GM21447 (cell line): ENCODE measurements at regions not wholly inside any gene's neighbourhood (a gene's known extent, or its start where the extent isn't known, plus 50 kb on each side); places are given as distances from the start of the nearest gene placed in this dataset.
A peak's percentile ranks its signal among the peaks of the same experiment; 100 is the strongest.
"Not testable (repeated sequence)": the region's sequence is repeated elsewhere in the genome, so short reads cannot be mapped to it uniquely, and the experiment has no call there.

Source experiments
- ATAC-seq: cut with Tn5 transposase; IDR thresholded peaks from one replicate; pipeline ENCODE4 v1.9.1; 2021; ENCODE audit not compliant: unreplicated experiment

DNA sequence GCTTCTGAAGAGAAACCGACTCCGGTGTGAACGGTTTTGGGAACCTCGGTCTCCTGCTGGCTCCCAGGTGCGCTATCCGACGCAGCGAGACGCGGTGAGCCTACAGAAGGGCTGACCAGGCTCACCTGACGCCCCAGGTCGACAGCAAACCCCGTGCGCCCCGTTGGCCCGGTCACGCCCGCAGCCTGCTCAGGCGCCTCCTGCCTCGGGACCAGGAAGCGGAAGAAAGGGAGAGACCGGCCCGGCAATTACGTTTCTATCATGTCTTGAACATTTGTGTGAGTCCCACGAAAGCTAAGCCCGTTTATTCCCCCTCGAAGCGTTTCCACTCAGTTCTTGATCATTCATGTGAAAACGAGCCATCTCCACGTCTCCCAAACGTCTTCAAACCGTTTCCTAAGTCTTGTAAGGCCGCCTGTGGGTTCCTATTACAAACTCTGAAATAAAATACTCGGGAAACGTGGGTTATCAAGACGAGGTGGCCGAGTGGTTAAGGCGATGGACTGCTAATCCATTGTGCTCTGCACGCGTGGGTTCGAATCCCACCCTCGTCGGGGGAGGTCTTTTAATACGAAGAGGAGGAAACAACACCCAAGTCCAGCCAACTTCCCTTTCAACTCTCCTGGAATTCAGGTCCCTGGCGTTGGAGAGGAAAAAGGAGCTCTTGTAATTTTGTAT lies 150.5 kb upstream of the PRSS16 start:
- ATAC-seq = no peak

DNA sequence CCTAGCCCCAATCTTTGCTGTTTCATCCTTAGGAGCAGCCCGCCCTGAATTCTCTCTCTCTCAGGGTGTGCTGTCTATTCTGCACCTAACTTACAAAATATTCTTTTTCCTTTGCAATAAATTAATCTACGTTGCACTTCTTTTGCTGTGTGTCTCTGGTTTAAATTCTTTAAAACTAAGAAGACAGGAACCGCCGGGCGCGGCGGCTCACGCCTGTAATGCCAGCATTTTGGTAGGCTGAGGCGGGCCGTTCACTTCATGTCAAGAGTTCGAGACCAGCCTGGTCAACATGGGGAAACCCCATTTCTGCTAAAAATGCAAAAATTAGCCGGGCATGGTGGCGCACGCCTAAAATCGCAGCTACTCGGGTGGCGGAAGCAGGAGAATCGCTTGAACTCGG lies 148.5 kb upstream of the PRSS16 start:
- no peak for ATAC-seq

DNA sequence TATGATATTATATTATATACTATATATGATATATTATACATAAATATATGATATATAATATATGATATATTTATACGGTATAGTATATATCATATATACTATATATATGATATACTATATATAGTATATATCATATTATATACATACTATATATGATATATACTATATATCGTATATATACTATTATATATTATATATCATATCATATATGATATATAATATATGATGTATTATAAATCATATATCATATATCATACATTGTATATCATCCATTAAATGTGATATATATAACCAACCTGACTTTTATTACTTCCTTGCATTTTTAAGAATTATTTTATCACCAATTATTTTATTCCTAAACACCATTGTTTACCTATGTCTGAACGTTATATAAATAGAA lies 146.6 kb upstream of the PRSS16 start:
- ATAC-seq = no peak

DNA sequence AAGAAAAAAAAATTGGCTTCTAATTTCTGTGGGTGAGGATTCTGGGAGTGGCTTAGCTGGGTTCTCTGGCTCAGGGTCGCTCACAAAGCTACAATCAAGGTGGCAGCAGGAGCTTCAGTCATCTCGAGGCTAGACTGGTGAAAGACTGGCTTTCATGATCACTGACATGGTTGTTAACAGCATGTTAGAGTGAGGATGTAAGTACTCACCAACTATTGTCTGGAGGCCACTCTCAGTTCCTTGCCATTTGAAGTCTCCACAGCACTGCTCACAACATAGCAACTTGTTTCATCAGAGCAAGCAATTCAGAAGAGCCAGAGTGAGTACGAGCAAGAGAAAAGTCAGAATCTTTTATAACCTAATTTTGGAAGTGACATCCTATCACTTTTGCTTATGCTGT lies 145.7 kb upstream of the PRSS16 start:
- no peak for ATAC-seq

DNA sequence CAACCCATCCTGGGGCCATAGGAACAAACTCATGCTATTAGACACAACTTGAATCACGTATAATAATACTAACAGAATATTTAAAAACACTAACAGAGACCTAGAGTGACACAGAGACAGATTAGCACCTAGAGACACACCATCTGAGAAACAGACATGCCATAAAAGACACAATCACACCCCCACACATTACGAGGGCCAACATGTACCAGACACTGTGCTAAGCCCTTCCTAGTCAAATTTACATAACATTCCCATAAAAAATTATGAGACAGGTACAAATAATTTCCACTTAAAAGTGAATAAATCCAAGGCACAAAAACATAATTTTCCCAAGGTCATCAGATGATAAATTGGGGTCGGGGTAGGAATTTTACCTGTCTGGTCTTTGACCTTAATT lies 141.1 kb upstream of the PRSS16 start:
- ATAC-seq = no peak

DNA sequence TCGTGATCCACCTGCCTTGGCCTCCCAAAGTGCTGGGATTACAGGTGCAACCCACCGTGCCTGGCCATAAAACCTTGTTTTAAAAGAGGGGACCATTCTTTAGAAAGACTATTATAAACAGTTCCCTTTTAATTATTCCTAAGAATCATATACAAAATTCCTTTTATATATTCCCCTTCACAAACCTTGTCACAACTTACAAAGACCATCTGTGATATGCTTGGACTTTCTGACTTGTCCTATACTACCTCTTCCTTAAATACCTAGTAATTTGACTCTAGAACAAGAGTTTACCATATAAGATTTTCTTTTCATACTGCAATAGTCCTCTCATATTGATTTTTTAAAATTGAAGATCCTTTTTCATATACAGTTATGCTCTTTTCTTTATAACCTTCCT lies 135.8 kb upstream of the PRSS16 start:
- ATAC-seq = no peak

DNA sequence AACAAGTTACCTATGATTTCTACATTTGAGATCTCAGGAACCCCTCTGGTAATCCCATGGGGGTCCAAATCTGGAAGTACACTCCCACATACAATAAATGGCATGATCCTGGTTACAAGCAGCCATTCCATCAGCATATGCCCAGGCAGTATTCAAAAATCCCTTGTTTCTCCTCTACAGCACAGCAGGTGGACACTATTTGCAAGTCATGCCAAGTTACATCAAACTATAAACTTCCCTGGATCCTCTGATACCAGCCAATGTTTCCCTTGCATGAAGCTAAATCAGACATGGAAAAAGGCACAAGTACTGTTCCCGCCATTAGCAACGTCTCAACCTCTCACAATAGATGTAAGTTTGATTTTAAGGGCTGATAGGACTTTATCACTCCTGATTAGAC lies 134.5 kb upstream of the PRSS16 start:
- ATAC-seq = no peak

DNA sequence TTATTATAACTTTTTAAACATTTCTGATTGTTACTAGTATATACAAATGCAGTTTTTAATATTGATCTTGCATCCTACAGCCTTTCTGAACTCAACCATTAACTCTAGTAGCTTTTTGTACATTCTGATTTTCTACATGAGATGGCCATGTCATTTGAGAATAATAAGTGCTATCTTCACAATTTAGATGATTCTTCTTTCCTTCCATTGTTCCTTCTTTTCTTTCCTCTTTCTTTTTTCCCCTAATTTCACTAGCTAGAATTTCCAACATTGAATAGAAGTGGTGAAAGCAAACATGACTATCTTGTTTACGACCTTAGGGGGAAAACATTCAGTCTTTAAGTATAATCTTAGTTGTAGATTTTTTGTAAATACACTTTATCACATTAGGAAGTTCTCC lies 128.2 kb upstream of the PRSS16 start:
- ATAC-seq = no peak

DNA sequence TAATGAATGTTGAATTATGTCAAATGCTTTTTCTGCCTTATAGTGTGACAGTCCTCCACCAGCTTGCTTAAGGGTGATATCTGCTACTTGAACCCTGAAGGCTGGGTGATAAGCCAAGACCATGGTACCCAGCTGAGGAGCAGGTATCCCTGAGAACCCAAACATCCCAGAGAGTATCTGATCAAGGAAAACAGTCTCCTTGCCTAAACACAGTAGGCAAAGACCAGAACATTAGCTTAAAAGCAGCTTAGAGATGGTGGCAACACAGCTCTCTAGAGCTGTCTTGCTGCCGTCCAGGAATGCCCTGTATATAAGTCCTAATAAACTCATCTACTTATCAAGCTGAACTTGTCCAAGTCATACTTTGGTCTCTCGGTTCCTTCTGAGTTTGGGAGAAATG lies 127.7 kb upstream of the PRSS16 start:
- ATAC-seq = no peak

DNA sequence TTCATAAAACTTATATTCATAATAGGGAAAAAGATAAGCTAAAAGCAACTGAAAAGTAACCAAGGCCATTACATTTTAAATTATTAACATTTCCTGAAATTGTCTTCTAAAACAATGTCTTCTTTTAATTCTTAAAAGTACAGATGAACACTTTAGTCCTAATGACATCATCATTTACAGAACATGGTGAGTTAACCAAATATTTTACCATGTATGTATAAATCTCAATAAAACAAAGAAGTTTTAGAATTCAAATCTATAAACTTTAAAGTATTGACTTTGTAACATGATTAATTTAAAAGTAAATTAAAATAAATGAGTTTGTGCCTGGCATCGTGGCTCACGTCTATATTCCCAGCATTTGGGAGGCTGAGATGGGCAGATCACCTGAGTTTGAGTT lies 125.9 kb upstream of the PRSS16 start:
- no peak for ATAC-seq

DNA sequence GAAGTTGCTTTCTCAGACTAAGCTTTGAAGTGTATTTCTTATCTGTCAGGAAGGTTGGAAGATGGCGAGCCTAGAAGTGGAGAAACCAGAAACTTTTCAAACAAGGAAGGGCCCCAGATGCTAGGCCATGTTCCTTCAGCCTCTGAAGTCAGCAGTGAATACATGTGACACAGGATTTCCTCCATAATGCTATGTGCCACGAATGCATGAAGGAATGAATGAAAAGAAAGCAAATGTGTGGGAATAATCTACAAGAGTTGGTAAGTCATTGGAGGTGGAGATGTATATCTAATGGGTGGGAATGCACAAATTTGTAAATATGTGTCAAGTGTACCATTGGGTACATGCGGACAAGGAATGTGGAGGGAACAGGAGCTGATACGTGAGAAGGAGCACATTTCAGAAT lies 123.2 kb upstream of the PRSS16 start:
- ATAC-seq = no peak

DNA sequence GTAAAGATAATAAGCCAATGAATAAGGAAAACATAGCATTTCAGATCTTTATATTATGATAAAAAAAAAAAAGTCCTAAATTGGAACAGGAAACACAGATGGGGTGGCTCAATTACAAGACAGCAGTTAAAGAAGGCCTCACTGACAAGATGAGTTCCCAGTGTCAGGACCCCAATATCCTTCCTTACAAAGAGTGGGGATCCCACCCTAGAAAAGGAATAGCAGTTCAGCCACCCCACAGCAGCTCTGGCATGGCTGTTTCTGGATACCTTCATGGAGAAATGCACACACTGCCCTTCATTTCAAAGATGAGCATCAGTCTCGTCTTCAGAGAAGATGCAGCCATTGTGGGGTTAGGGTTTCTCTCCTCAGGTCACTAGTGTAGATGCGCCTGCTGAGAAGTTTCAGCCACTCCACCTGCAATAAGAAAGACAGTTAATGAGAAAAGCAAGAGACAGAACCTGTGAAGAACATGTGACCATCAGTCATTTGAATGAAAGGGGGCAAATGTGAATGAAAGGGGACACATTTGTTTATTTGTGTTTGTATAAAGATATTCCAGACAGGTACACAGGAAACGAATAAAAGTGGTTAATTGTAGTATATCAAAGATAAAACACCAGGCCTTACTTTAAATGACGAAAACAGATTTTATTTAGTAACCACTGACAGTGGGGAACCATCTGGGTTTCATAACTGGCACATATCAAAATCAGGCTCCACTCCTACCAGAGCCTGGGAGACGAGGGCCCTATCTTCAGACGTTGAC lies 121.3 kb upstream of the PRSS16 start:
- ATAC-seq = no peak

DNA sequence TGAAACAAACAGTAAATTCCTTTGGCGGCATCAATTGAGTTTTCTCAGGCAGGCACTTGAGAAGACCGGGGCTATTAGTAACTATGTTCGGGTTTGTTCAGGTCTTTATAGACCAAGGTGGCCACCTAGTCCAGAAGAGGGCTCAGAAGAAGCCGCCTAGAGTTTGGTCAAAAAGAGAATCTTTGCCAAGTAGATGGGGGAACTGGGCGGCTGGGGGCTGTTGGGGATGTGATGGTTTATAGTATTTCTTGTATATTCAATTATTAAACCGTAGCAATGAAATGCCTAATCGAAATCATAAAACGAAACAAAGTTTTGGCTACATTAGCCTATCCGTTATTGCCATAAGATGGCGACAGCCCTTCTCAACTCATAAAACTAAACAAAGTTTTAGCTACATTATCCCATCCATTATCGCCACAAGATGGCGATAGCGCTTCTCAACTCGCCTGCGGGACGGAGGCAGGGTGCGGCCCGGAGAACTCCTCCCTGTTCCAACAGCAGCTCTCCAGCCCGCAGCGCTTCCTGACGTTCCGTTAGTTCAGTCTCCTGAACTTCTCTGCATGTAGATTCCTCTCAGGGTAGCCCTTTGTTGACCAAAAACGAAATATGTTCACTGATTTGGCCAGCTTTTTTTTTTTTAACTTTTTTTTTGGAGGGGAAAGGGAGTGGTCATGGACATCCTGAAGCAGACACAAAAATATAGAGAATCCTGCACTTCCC lies 120.5 kb upstream of the PRSS16 start:
- peak; percentile 54 for ATAC-seq

DNA sequence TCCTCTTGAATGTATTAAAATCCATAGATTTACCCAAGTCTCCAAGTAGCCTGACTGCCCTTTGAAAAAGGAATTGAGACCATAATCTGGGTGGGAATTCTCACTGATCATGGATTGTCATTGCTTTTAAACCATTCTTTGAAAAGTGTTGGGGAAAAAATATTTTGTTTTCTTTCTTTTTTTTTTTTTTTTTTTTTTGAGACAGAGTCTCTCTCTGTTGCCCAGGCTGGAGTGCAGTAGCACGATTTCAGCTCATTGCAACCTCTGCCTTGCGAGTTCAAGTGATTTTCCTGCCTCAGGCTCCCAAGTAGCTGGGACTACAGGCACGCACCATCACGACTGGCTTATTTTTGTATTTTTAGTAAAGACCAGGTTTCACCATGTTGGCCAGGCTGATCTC lies 119.6 kb upstream of the PRSS16 start:
- not testable (repeated sequence) for ATAC-seq

DNA sequence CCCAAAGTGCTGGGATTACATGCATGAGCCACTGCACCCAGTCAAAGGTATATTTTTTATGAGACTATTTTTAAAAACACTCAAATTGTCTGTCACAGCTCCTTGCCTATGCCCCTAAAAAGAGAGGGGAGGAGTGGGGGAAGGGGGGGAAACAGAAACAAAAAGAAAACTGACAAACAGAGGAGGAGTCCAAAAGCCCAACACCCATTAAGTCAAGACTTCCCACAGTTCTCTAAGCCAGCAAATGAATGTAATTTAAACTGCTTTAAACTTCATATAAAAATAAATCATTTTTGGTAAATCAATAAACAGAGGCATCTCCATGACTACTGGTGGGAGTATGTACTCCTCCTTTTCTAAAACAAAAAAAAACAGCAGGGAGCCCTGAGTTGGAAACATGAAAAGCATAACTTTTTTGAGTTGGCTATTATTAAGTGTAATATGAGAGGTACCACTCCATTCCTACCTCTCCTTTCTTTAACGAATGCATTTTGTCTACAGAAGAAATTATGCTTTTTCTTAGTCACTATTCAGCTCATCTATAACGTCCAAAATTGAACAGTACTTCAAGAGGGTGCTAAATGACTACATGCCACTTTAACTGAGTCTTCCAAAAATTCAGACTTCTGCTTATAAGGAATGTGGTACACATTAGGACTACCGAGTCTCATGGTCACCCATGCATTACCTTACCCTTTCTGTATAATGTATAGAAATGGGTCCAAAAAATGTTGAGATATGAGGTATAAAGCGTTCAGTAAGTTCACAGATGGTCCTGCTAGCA lies 119.0 kb upstream of the PRSS16 start:
- no peak for ATAC-seq

DNA sequence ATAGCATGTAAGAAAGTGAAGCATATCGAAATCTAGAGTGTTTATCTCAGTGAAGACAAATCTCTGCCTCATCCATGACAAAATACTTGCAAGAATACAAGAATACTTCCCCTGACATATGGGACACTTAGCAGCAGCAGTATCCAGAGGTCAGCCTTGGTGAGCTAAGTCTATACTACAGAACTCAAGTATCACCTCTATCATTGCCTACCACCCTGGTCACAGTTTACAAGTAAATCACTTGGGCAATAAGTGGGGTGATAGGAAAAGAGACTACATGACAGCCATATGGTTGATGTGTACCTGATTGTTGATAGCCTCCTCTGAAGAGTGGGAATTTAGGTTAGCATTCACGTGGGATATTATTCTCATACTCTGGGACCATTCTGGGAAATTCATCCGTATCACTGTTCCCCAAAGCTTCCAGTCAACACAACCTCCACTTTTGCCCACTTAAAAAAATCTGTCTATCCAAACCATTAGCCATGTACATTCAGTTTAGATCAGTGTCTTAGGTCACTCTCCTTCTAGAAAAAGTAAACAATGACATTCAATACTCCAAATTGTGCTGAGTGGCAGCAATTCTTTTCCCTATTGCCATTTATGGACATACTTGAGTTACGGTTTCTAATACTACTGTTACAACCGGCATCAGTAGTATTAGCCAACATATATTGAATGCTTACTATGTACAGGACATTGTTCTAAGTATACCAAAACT lies 118.2 kb upstream of the PRSS16 start:
- ATAC-seq = no peak

DNA sequence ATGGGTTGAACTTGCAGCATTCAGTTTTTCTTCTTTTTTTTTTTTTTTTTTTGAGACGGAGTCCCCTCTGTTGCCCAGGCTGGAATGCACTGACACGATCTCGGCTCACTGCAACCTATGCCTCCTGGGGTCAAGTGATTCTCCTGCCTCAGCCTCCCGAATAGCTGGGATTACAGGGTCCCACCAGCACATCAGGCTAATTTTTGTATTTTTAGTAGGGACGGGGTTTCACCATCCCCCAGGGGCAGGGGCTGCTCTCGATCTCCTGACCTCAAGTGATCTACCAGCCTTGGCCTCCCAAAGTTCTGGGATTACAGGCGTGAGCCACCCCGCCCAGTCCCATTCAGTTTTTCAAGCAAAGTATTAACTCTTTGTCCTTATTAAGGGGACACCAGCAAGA lies 117.6 kb upstream of the PRSS16 start:
- ATAC-seq = no peak

DNA sequence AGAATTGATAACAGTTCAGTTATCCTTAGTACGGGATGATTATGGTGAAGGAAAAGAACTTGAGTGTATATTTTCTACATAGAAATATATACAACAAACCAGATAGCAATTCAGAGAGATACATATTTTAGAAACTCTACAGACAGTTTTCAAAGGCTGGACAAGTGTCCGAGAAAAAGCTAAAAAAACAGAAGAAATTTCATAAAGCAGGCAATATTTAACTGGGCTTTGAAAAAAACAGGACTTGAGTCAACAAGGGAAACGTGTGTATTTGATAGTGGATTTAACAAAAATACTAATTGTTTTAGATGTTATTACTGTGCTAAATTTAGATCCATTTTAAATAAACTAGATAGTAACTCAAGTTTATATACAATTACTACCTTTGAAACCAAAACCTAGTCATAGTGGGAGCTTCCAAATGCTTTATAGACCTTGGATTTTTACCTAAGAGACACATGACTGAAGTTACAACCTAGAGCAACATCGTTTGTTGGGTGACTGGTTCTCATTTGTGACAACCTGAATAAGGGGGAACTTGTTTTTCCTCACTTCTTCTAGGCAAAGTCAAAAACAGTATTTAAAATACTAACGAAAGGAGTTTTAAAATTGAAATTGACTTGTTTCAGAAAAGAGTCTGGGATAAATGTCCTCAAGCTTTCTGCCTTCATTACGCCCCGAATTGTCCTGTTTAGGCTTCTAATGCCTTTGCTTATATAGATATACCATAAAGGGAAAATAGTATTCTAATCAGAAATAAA lies 116.7 kb upstream of the PRSS16 start:
- no peak for ATAC-seq

DNA sequence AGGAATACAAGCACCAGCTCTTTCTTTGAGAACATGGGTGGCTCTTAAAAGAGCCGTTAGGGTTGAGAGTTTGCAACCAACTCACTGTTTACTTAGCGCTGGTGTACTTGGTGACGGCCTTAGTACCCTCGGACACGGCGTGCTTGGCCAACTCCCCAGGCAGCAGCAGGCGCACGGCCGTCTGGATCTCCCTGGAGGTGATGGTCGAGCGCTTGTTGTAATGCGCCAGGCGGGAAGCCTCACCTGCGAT lies 115.3 kb upstream of the PRSS16 start:
- ATAC-seq = peak; percentile 6

DNA sequence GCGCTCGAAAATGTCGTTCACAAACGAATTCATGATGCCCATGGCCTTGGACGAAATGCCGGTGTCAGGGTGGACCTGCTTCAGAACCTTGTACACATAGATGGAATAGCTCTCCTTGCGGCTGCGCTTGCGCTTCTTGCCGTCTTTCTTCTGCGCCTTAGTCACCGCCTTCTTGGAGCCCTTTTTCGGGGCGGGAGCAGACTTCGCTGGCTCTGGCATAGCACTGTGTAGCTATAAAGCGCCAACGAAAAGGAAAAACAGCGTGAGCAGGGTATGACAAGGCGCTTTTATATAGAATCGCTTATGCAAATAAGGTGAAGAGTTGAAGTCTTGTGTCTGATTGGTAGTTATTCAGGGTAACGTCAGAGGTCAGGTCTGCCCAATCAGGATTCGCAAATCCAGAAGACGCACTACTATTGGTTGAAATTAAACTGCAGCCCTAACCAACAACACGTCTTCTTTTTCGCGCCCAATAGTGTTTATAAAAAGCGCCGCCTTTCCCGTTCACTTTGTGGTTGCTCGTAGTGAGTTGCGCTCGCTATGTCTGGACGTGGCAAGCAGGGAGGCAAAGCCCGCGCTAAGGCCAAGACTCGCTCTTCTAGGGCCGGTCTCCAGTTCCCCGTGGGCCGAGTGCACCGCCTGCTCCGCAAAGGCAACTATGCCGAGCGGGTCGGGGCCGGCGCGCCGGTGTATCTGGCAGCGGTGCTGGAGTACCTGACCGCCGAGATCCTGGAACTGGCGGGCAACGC lies 114.8 kb upstream of the PRSS16 start:
- peak; percentile 76 for ATAC-seq
